HG03039 (cell line): ENCODE measurements at regions not wholly inside any gene's neighbourhood (a gene's known extent, or its start where the extent isn't known, plus 50 kb on each side); places are given as distances from the start of the nearest gene placed in this dataset.

Source experiments
- ATAC-seq: cut with Tn5 transposase; IDR thresholded peaks from one replicate; pipeline ENCODE4 v1.9.1; 2021; ENCODE audit warnings: mild to moderate bottlenecking, moderate library complexity; ENCODE audit not compliant: unreplicated experiment

GRCh38 chr2:134136731-134137130 lies 117.1 kb upstream of the MGAT5 start:
- no peak for ATAC-seq

GRCh38 chr2:134137182-134137611 lies 116.7 kb upstream of the MGAT5 start:
- no peak for ATAC-seq

- ATAC-seq, result no peak
These were observed 115.8 kb upstream of the MGAT5 start for GRCh38 chr2:134138115-134138514.

- ATAC-seq, result no peak
These were observed 114.3 kb upstream of the MGAT5 start for GRCh38 chr2:134139611-134140010.

- ATAC-seq, result no peak
These were observed 113.6 kb upstream of the MGAT5 start for GRCh38 chr2:134140251-134140661.

GRCh38 chr2:134141598-134142340 lies 112.1 kb upstream of the MGAT5 start:
- no peak for ATAC-seq

GRCh38 chr2:134142341-134142738 lies 111.5 kb upstream of the MGAT5 start:
- ATAC-seq, result no peak

GRCh38 chr2:134142903-134143302 lies 111.0 kb upstream of the MGAT5 start:
- ATAC-seq, result no peak

- no peak for ATAC-seq
These were observed 110.3 kb upstream of the MGAT5 start for GRCh38 chr2:134143568-134143967.

- no peak for ATAC-seq
These were observed 109.7 kb upstream of the MGAT5 start for GRCh38 chr2:134144081-134144596.

GRCh38 chr2:134144651-134145050 lies 109.2 kb upstream of the MGAT5 start:
- no peak for ATAC-seq

- no peak for ATAC-seq
These were observed 108.4 kb upstream of the MGAT5 start for GRCh38 chr2:134145519-134145918.

- no peak for ATAC-seq
These were observed 107.7 kb upstream of the MGAT5 start for GRCh38 chr2:134146161-134146560.

- no peak for ATAC-seq
These were observed 107.3 kb upstream of the MGAT5 start for GRCh38 chr2:134146620-134147019.

- ATAC-seq, result no peak
These were observed 105.7 kb upstream of the MGAT5 start for GRCh38 chr2:134148172-134148571.

GRCh38 chr2:134148843-134149472 lies 104.9 kb upstream of the MGAT5 start:
- no peak for ATAC-seq

- no peak for ATAC-seq
These were observed 104.0 kb upstream of the MGAT5 start for GRCh38 chr2:134149904-134150303.

GRCh38 chr2:134150760-134151159 lies 103.1 kb upstream of the MGAT5 start:
- ATAC-seq, result no peak

GRCh38 chr2:134152045-134153010 lies 101.5 kb upstream of the MGAT5 start:
- no peak for ATAC-seq

- ATAC-seq, result no peak
These were observed 100.5 kb upstream of the MGAT5 start for GRCh38 chr2:134153294-134153880.

GRCh38 chr2:134154246-134154645 lies 99.6 kb upstream of the MGAT5 start:
- ATAC-seq, result peak; percentile 59
